ENCODE measurements at regions not wholly inside any gene's neighbourhood (a gene's known extent, or its start where the extent isn't known, plus 50 kb on each side); places are given as distances from the start of the nearest gene placed in this dataset.
"Not testable (repeated sequence)": the region's sequence is repeated elsewhere in the genome, so short reads cannot be mapped to it uniquely, and the experiment has no call there.

- H3K27ac Mint-ChIP-seq; H3K9me3 Mint-ChIP-seq; H3K36me3 Mint-ChIP-seq (ENCODE audit: low read depth): not testable (repeated sequence)
These were observed 370.1 kb downstream of the DSC3 start for GRCh38 chr18:30672439-30672838.

GRCh38 chr18:30658306-30658705 lies 384.2 kb downstream of the DSC3 start:
- Mint-ChIP-seq H3K36me3 (ENCODE audit: low read depth) (no peaks in the 10 kb centered on the region), H3K4me3 (no peak overlapping the region), H3K9me3 (peaks cover 24% of the 10 kb centered on the region), H3K27me3 (no peaks in the 10 kb centered on the region), H3K4me1 (ENCODE audit: low read depth) (no peaks in the 10 kb centered on the region), H3K27ac (no peak overlapping the region)

More at GRCh38 chr18:30672439-30672838, 370.1 kb downstream of the DSC3 start:
- H3K27me3 Mint-ChIP-seq; H3K4me3 Mint-ChIP-seq; H3K4me1 Mint-ChIP-seq (ENCODE audit: low read depth): not testable (repeated sequence)

GRCh38 chr18:30652387-30652786 lies 390.2 kb downstream of the DSC3 start:
- Mint-ChIP-seq H3K9me3 (peaks cover 12% of the 10 kb centered on the region), H3K4me1 (ENCODE audit: low read depth) (no peaks in the 10 kb centered on the region), H3K27ac (no peak overlapping the region), H3K27me3 (no peaks in the 10 kb centered on the region), H3K36me3 (ENCODE audit: low read depth) (no peaks in the 10 kb centered on the region), H3K4me3 (no peak overlapping the region)

- Mint-ChIP-seq H3K9me3 (peaks cover 6% of the 10 kb centered on the region), H3K36me3 (ENCODE audit: low read depth) (no peaks in the 10 kb centered on the region), H3K4me3 (no peak overlapping the region), H3K27me3 (no peaks in the 10 kb centered on the region), H3K4me1 (ENCODE audit: low read depth) (no peaks in the 10 kb centered on the region), H3K27ac (no peak overlapping the region)
These were observed 392.0 kb downstream of the DSC3 start for GRCh38 chr18:30650499-30650898.

- no peak overlapping the region for H3K27ac Mint-ChIP-seq
- H3K36me3 Mint-ChIP-seq (ENCODE audit: low read depth) = no peaks in the 10 kb centered on the region
- H3K9me3 Mint-ChIP-seq = peaks cover 3% of the 10 kb centered on the region
- no peaks in the 10 kb centered on the region for H3K4me1 Mint-ChIP-seq (ENCODE audit: low read depth)
- no peaks in the 10 kb centered on the region for H3K27me3 Mint-ChIP-seq
- H3K4me3 Mint-ChIP-seq = no peak overlapping the region
These were observed 398.4 kb downstream of the DSC3 start for GRCh38 chr18:30644158-30644557.

GRCh38 chr18:30639361-30639760 lies 403.2 kb downstream of the DSC3 start:
- Mint-ChIP-seq H3K27ac (no peak overlapping the region), H3K4me3 (no peak overlapping the region), H3K9me3 (peaks cover 13% of the 10 kb centered on the region), H3K4me1 (ENCODE audit: low read depth) (no peaks in the 10 kb centered on the region), H3K36me3 (ENCODE audit: low read depth) (no peaks in the 10 kb centered on the region), H3K27me3 (no peaks in the 10 kb centered on the region)

GRCh38 chr18:30634249-30634648 lies 408.3 kb downstream of the DSC3 start:
- no peak overlapping the region for H3K4me3 Mint-ChIP-seq
- no peaks in the 10 kb centered on the region for H3K27me3 Mint-ChIP-seq
- H3K9me3 Mint-ChIP-seq = peaks cover 18% of the 10 kb centered on the region
- no peak overlapping the region for H3K27ac Mint-ChIP-seq
- H3K36me3 Mint-ChIP-seq (ENCODE audit: low read depth) = no peaks in the 10 kb centered on the region
- H3K4me1 Mint-ChIP-seq (ENCODE audit: low read depth) = no peaks in the 10 kb centered on the region

- Mint-ChIP-seq H3K36me3 (ENCODE audit: low read depth) (no peaks in the 10 kb centered on the region), H3K9me3 (peaks cover 16% of the 10 kb centered on the region), H3K27me3 (no peaks in the 10 kb centered on the region), H3K27ac (no peak overlapping the region), H3K4me3 (no peak overlapping the region), H3K4me1 (ENCODE audit: low read depth) (no peaks in the 10 kb centered on the region)
These were observed 410.4 kb downstream of the DSC3 start for GRCh38 chr18:30632071-30632698.

GRCh38 chr18:30625961-30626360 lies 416.6 kb downstream of the DSC3 start:
- no peak overlapping the region for H3K4me3 Mint-ChIP-seq
- peaks cover 4% of the 10 kb centered on the region for H3K9me3 Mint-ChIP-seq
- no peaks in the 10 kb centered on the region for H3K27me3 Mint-ChIP-seq

GRCh38 chr18:30623401-30624065 lies 419.0 kb downstream of the DSC3 start:
- Mint-ChIP-seq H3K9me3 (no peaks in the 10 kb centered on the region), H3K36me3 (ENCODE audit: low read depth) (no peaks in the 10 kb centered on the region), H3K4me1 (ENCODE audit: low read depth) (no peaks in the 10 kb centered on the region), H3K27me3 (no peaks in the 10 kb centered on the region), H3K4me3 (no peak overlapping the region), H3K27ac (no peak overlapping the region)

More at GRCh38 chr18:30625961-30626360, 416.6 kb downstream of the DSC3 start:
- Mint-ChIP-seq H3K27ac (no peak overlapping the region), H3K36me3 (ENCODE audit: low read depth) (no peaks in the 10 kb centered on the region), H3K4me1 (ENCODE audit: low read depth) (no peaks in the 10 kb centered on the region)

- Mint-ChIP-seq H3K27ac (no peak overlapping the region), H3K27me3 (no peaks in the 10 kb centered on the region), H3K36me3 (ENCODE audit: low read depth) (no peaks in the 10 kb centered on the region), H3K4me1 (ENCODE audit: low read depth) (no peaks in the 10 kb centered on the region), H3K9me3 (no peaks in the 10 kb centered on the region), H3K4me3 (no peak overlapping the region)
These were observed 419.9 kb downstream of the DSC3 start for GRCh38 chr18:30622635-30623034.

- no peaks in the 10 kb centered on the region for H3K4me1 Mint-ChIP-seq (ENCODE audit: low read depth)
- no peak overlapping the region for H3K4me3 Mint-ChIP-seq
- no peak overlapping the region for H3K27ac Mint-ChIP-seq
- no peaks in the 10 kb centered on the region for H3K9me3 Mint-ChIP-seq
- H3K27me3 Mint-ChIP-seq = no peaks in the 10 kb centered on the region
- no peaks in the 10 kb centered on the region for H3K36me3 Mint-ChIP-seq (ENCODE audit: low read depth)
These were observed 420.4 kb downstream of the DSC3 start for GRCh38 chr18:30622104-30622503.

GRCh38 chr18:30618567-30618966 lies 424.0 kb downstream of the DSC3 start:
- no peaks in the 10 kb centered on the region for H3K9me3 Mint-ChIP-seq
- H3K27me3 Mint-ChIP-seq = no peaks in the 10 kb centered on the region
- no peaks in the 10 kb centered on the region for H3K36me3 Mint-ChIP-seq (ENCODE audit: low read depth)
- no peaks in the 10 kb centered on the region for H3K4me1 Mint-ChIP-seq (ENCODE audit: low read depth)
- no peak overlapping the region for H3K27ac Mint-ChIP-seq
- H3K4me3 Mint-ChIP-seq = no peak overlapping the region

GRCh38 chr18:30616414-30616813 lies 426.1 kb downstream of the DSC3 start:
- no peaks in the 10 kb centered on the region for H3K36me3 Mint-ChIP-seq (ENCODE audit: low read depth)
- H3K27ac Mint-ChIP-seq = no peak overlapping the region
- no peaks in the 10 kb centered on the region for H3K9me3 Mint-ChIP-seq
- H3K27me3 Mint-ChIP-seq = no peaks in the 10 kb centered on the region
- H3K4me1 Mint-ChIP-seq (ENCODE audit: low read depth) = no peaks in the 10 kb centered on the region
- H3K4me3 Mint-ChIP-seq = no peak overlapping the region

GRCh38 chr18:30613467-30613801 lies 429.1 kb downstream of the DSC3 start:
- no peaks in the 10 kb centered on the region for H3K36me3 Mint-ChIP-seq (ENCODE audit: low read depth)
- H3K9me3 Mint-ChIP-seq = no peaks in the 10 kb centered on the region
- no peaks in the 10 kb centered on the region for H3K4me1 Mint-ChIP-seq (ENCODE audit: low read depth)
- H3K4me3 Mint-ChIP-seq = no peak overlapping the region
- no peaks in the 10 kb centered on the region for H3K27me3 Mint-ChIP-seq
- H3K27ac Mint-ChIP-seq = no peak overlapping the region

- no peaks in the 10 kb centered on the region for H3K4me1 Mint-ChIP-seq (ENCODE audit: low read depth)
- H3K9me3 Mint-ChIP-seq = peaks cover 16% of the 10 kb centered on the region
- H3K4me3 Mint-ChIP-seq = no peak overlapping the region
- H3K27me3 Mint-ChIP-seq = no peaks in the 10 kb centered on the region
- H3K36me3 Mint-ChIP-seq (ENCODE audit: low read depth) = no peaks in the 10 kb centered on the region
- no peak overlapping the region for H3K27ac Mint-ChIP-seq
These were observed 441.0 kb downstream of the DSC3 start for GRCh38 chr18:30601541-30601940.
